H1 (cell line): ENCODE measurements at regions not wholly inside any gene's neighbourhood (a gene's known extent, or its start where the extent isn't known, plus 50 kb on each side); places are given as distances from the start of the nearest gene placed in this dataset.
A peak's percentile ranks its signal among the peaks of the same experiment; 100 is the strongest.

Experiments used
- CTCF ChIA-PET: fragments of 300-600 bp; sonication (Branson Sonifier 250); formaldehyde crosslinking; loops from one replicate; lab custom pipeline; 2021; ENCODE audit not compliant: partially characterized antibody; lab: Charles Lee
- POLR2A ChIA-PET: fragments of 300-600 bp; sonication (Branson Sonifier 250); formaldehyde crosslinking; loops from one replicate; lab custom pipeline; 2021; ENCODE audit warnings: inconsistent platforms; ENCODE audit not compliant: partially characterized antibody; lab: Charles Lee
- DNase-seq, 2 experiments: peaks; one replicate each; pipeline versions ENCODE4 v3.0.0 to v3.0.0-alpha.2; 2010 to 2022; ENCODE audit warnings: low spot score in 2 of 2, low read depth in 1 of 2, mixed read lengths in 1 of 2
- FAIRE-seq: peaks from 2 replicates; lab custom pipeline; 2011; peaks lifted over from hg19 to GRCh38; lab: Jason Lieb, UNC
- H2AFZ ChIP-seq: 2 replicates; pipeline ENCODE4 v1.8.1; 2012; ENCODE audit warnings: low read length, inconsistent platforms
- H2AK5ac ChIP-seq: 2 replicates; pipeline ENCODE4 v1.6.1; 2013; ENCODE audit warnings: low read depth, low read length
- H2BK120ac ChIP-seq: replicated peaks from 2 replicates; pipeline ENCODE3; 2013; ENCODE audit warnings: low read depth, low read length, inconsistent platforms
- H2BK12ac ChIP-seq: 2 replicates; pipeline ENCODE4 v1.6.1; 2013; ENCODE audit warnings: low read depth, low read length
- H2BK15ac ChIP-seq: 2 replicates; pipeline ENCODE4 v1.6.1; 2013; ENCODE audit warnings: low read length
- H2BK20ac ChIP-seq: 2 replicates; pipeline ENCODE4 v1.6.1; 2013; ENCODE audit warnings: low read length
- H2BK5ac ChIP-seq: 2 replicates; pipeline ENCODE4 v1.6.1; 2013; ENCODE audit warnings: low read depth, low read length
- H3K14ac ChIP-seq: 2 replicates; pipeline ENCODE4 v1.6.1; 2013; ENCODE audit warnings: inconsistent platforms; ENCODE audit not compliant: insufficient read length
- H3K18ac ChIP-seq: 2 replicates; pipeline ENCODE4 v1.6.1; 2013; ENCODE audit warnings: low read length; ENCODE audit errors: extremely low read depth
- H3K23ac ChIP-seq: 2 replicates; pipeline ENCODE4 v1.6.1; 2013; ENCODE audit warnings: inconsistent platforms; ENCODE audit not compliant: insufficient read length
- H3K23me2 ChIP-seq: 2 replicates; pipeline ENCODE4 v1.6.1; 2013; ENCODE audit warnings: low read depth, low read length
- H3K27ac ChIP-seq: 2 replicates; pipeline ENCODE4 v1.6.1; 2011; ENCODE audit warnings: low read depth, low read length, inconsistent platforms
- H3K27me3 ChIP-seq, 4 experiments: replicated peaks in 1 of 4; 1 replicate in 1 of 4; 2 replicates in 3 of 4; pipeline versions ENCODE4 v1.6.1 to v1.8.1; 2011 to 2013; ENCODE audit warnings: low read length in 3 of 4, mild to moderate bottlenecking in 3 of 4, inconsistent platforms in 2 of 4, mixed read lengths in 2 of 4, moderate library complexity in 1 of 4; ENCODE audit not compliant: control insufficient read depth in 3 of 4, insufficient read depth in 3 of 4; ENCODE audit errors: extremely low read depth in 1 of 4
- H3K36me3 ChIP-seq, 4 experiments: 2 replicates each; pipeline versions ENCODE4 v1.6.1 to v1.8.1; 2011 to 2013; ENCODE audit warnings: mild to moderate bottlenecking in 4 of 4, low read length in 3 of 4, moderate library complexity in 2 of 4, control low read depth in 1 of 4, inconsistent platforms in 1 of 4; ENCODE audit not compliant: insufficient read depth in 4 of 4, control insufficient read depth in 2 of 4
- H3K4ac ChIP-seq: replicated peaks from 2 replicates; pipeline ENCODE3; 2013; ENCODE audit warnings: low read length, low read depth, mixed read lengths, inconsistent platforms; ENCODE audit not compliant: insufficient read length
- H3K4me1 ChIP-seq, 4 experiments: replicated peaks in 1 of 4; 1 replicate in 1 of 4; 2 replicates in 3 of 4; pipeline versions ENCODE4 v1.6.1 to v1.8.1; 2011 to 2013; ENCODE audit warnings: low read length in 3 of 4, inconsistent platforms in 2 of 4, mixed read lengths in 1 of 4; ENCODE audit not compliant: insufficient read depth in 4 of 4, control insufficient read depth in 3 of 4
- H3K4me2 ChIP-seq, 2 experiments: 2 replicates each; pipeline versions ENCODE4 v1.6.1 to v1.8.1; 2011 to 2013; ENCODE audit warnings: low read depth in 2 of 2, low read length in 2 of 2, control low read depth in 1 of 2, inconsistent platforms in 1 of 2, mild to moderate bottlenecking in 1 of 2; ENCODE audit not compliant: insufficient read depth in 1 of 2
- H3K4me3 ChIP-seq, 4 experiments: fragments of 200-600, 300-600 bp in 1 of 4; sonication (generic), shearing (Covaris generic), sonication (Bioruptor Twin) in 1 of 4; 2 replicates each; pipeline versions ENCODE4 v1.5.1 to v1.8.1; 2011 to 2016; ENCODE audit warnings: low read length in 4 of 4, low read depth in 3 of 4, control low read depth in 2 of 4, inconsistent platforms in 2 of 4, mild to moderate bottlenecking in 2 of 4, mixed read lengths in 1 of 4, moderate library complexity in 1 of 4; ENCODE audit not compliant: insufficient read depth in 2 of 4; ENCODE audit errors: extremely low read depth in 1 of 4
- H3K56ac ChIP-seq: replicated peaks from 2 replicates; pipeline ENCODE3; 2013; ENCODE audit warnings: low read depth, mild to moderate bottlenecking, mixed read lengths, low read length, inconsistent platforms; ENCODE audit not compliant: insufficient read length
- H3K79me1 ChIP-seq: 2 replicates; pipeline ENCODE4 v1.6.1; 2013; ENCODE audit warnings: low read depth, low read length, control low read depth
- H3K79me2 ChIP-seq, 2 experiments: 2 replicates each; pipeline versions ENCODE4 v1.6.1 to v1.8.1; 2012 to 2013; ENCODE audit warnings: low read length in 2 of 2, mild to moderate bottlenecking in 2 of 2, inconsistent platforms in 1 of 2; ENCODE audit not compliant: insufficient read depth in 2 of 2, control insufficient read depth in 1 of 2
- H3K9ac ChIP-seq, 4 experiments: replicated peaks in 1 of 4; 1 replicate in 1 of 4; 2 replicates in 3 of 4; pipeline versions ENCODE4 v1.6.1 to v1.8.1; 2011 to 2013; ENCODE audit warnings: low read depth in 3 of 4, low read length in 3 of 4, control low read depth in 2 of 4, mild to moderate bottlenecking in 2 of 4, moderate library complexity in 2 of 4, inconsistent platforms in 1 of 4; ENCODE audit errors: extremely low read depth in 1 of 4
- H3K9me3 ChIP-seq, 2 experiments: 2 replicates each; pipeline versions ENCODE4 v1.6.1 to v1.8.1; 2012 to 2013; ENCODE audit warnings: mild to moderate bottlenecking in 2 of 2, moderate library complexity in 2 of 2, control low read depth in 1 of 2, inconsistent platforms in 1 of 2, low read depth in 1 of 2, low read length in 1 of 2, mixed read lengths in 1 of 2; ENCODE audit not compliant: insufficient read depth in 2 of 2
- H4K20me1 ChIP-seq, 2 experiments: replicated peaks in 1 of 2; 2 replicates each; pipeline versions ENCODE3 to v1.8.1; 2011 to 2013; ENCODE audit warnings: inconsistent platforms in 2 of 2, low read length in 2 of 2, mild to moderate bottlenecking in 1 of 2; ENCODE audit not compliant: insufficient read depth in 2 of 2, control insufficient read depth in 1 of 2
- H4K5ac ChIP-seq: 2 replicates; pipeline ENCODE4 v1.6.1; 2013; ENCODE audit warnings: low read length, low read depth, mixed read lengths, inconsistent platforms; ENCODE audit not compliant: insufficient read length
- H4K8ac ChIP-seq: 2 replicates; pipeline ENCODE4 v1.8.0; 2013; ENCODE audit warnings: mild to moderate bottlenecking, moderate library complexity, low read length, inconsistent platforms; ENCODE audit not compliant: insufficient read depth; ENCODE audit errors: extremely low read depth
- H4K91ac ChIP-seq: replicated peaks from 2 replicates; pipeline ENCODE3; 2013; ENCODE audit warnings: low read length, mixed read lengths, inconsistent platforms; ENCODE audit not compliant: insufficient read length
- RAD21 ChIP-seq, 2 experiments: IDR thresholded peaks in 1 of 2; conservative IDR thresholded peaks in 1 of 2; 2 replicates each; pipeline ENCODE4 v1.6.1; 2011; ENCODE audit warnings: low read depth in 2 of 2, low read length in 2 of 2, improper control_type of control experiment in 1 of 2, inconsistent platforms in 1 of 2, mild to moderate bottlenecking in 1 of 2, moderate library complexity in 1 of 2
- RXRA ChIP-seq: IDR thresholded peaks from 2 replicates; pipeline ENCODE4 v1.6.1; 2011; ENCODE audit warnings: low read depth, mild to moderate bottlenecking, low read length, moderate library complexity; ENCODE audit not compliant: insufficient read depth
- WGBS, 2 experiments: shearing (Covaris generic) in 1 of 2; methylation state at CpG; one replicate each; pipeline versions ENCODE4 v1.1.6 to v1.1.7; 2013 to 2015; ENCODE audit warnings: low lambda C conversion rate in 2 of 2, mixed read lengths in 2 of 2, inconsistent platforms in 1 of 2, low coverage in 1 of 2, missing lambda C conversion rate in 1 of 2; ENCODE audit not compliant: insufficient replicate concordance in 2 of 2, insufficient coverage in 1 of 2, insufficient read length in 1 of 2; ENCODE audit errors: extremely low coverage in 1 of 2, missing lambda C conversion rate in 1 of 2; 5-methylcytosine and 5-hydroxymethylcytosine counted together

GRCh38 chr13:64052521-64052920 is 2636.9 kb upstream of the PCDH20 start:
- Histone ChIP-seq H2BK12ac (no peak overlapping the region), H3K27ac (no peak overlapping the region), H3K9me3 (no peaks in the 10 kb centered on the region; a peak in 1 of 4 replicates), H4K8ac (no peak overlapping the region), H2BK15ac (no peak overlapping the region), H3K14ac (no peak overlapping the region), H2BK5ac (no peak overlapping the region), H3K4me2 (no peak overlapping the region), H2AFZ (no peak overlapping the region), H3K27me3 (no peaks in the 10 kb centered on the region), H4K91ac (no peak overlapping the region), H3K79me1 (no peaks in the 10 kb centered on the region), H2BK120ac (no peak overlapping the region), H3K56ac (no peak overlapping the region), H3K4me3 (no peak overlapping the region), H4K5ac (no peak overlapping the region)
- CTCF ChIA-PET: no interaction called here
- TF ChIP-seq RAD21 (IDR thresholded peaks at IDR 0.05 in 1 of 2, conservative IDR thresholded peaks at IDR 0.05 in 1 of 2; ENCODE audit: low read depth in 2 of 2, low read length in 2 of 2): peak; percentile 21 to 28; a peak in 2 of 4 replicates
- TF ChIP-seq RXRA: no peak
- TF ChIP-seq, all 59 proteins: peak for 1
- no peak overlapping the region for H2BK20ac ChIP-seq
- POLR2A ChIA-PET: no interaction called here
- no peak for FAIRE-seq
- no peak overlapping the region for H3K23ac ChIP-seq
- H3K23me2 ChIP-seq: no peaks in the 10 kb centered on the region
- no peaks in the 10 kb centered on the region for H3K79me2 ChIP-seq
- H3K36me3 ChIP-seq: no peaks in the 10 kb centered on the region
- H3K9ac ChIP-seq: no peak overlapping the region
- H3K4me1 ChIP-seq: no peaks in the 10 kb centered on the region
- H4K20me1 ChIP-seq: no peaks in the 10 kb centered on the region
- no peak overlapping the region for H2AK5ac ChIP-seq
- DNase-seq: no peak
- H3K18ac ChIP-seq: no peak overlapping the region
- 80% methylated on average over 1 of the region's 1 CpG; no CpG with 5 or more reads in 1 of the 2 experiments for WGBS, 2 experiments
- no peak overlapping the region for H3K4ac ChIP-seq
